Smooth muscle cell (in vitro differentiated cells): ENCODE measurements at regions not wholly inside any gene's neighbourhood (a gene's known extent, or its start where the extent isn't known, plus 50 kb on each side); places are given as distances from the start of the nearest gene placed in this dataset.

ENCODE experiments used
- DNase-seq: peaks from one replicate; lab custom pipeline; 2025; ENCODE audit not compliant: unreplicated experiment; lab: John Stamatoyannopoulos, UW
- H2AFZ ChIP-seq: fragments of 200-600 bp; sonication (generic); 2 replicates; pipeline ENCODE4 v1.6.0; 2016; ENCODE audit warnings: antibody characterized with exemption, low read depth, mild to moderate bottlenecking
- H3F3A ChIP-seq: fragments of 200-600 bp; sonication (generic); 2 replicates; pipeline ENCODE4 v1.6.0; 2017; ENCODE audit warnings: antibody characterized with exemption, low read depth
- H3K27ac ChIP-seq: fragments of 200-600 bp; sonication (generic); 2 replicates; pipeline ENCODE4 v1.5.1; 2016; ENCODE audit warnings: low read depth, mild to moderate bottlenecking
- H3K27me3 ChIP-seq: fragments of 200-600 bp; sonication (generic); 2 replicates; pipeline ENCODE4 v1.6.1; 2016; ENCODE audit warnings: low read depth, mild to moderate bottlenecking
- H3K36me3 ChIP-seq: fragments of 200-600 bp; sonication (generic); 2 replicates; pipeline ENCODE4 v1.5.1; 2016; ENCODE audit warnings: low read depth
- H3K4me1 ChIP-seq: fragments of 200-600 bp; sonication (generic); 2 replicates; pipeline ENCODE4 v1.5.1; 2016; ENCODE audit warnings: low read depth
- H3K4me2 ChIP-seq: fragments of 200-600 bp; sonication (generic); 2 replicates; pipeline ENCODE4 v1.6.0; 2016; ENCODE audit warnings: mild to moderate bottlenecking
- H3K4me3 ChIP-seq: fragments of 200-600 bp; sonication (generic); 2 replicates; pipeline ENCODE4 v1.5.1; 2016; ENCODE audit warnings: mild to moderate bottlenecking
- H3K79me2 ChIP-seq: fragments of 200-600 bp; sonication (generic); 2 replicates; pipeline ENCODE4 v1.6.0; 2016; ENCODE audit warnings: low read depth, mild to moderate bottlenecking
- H3K9ac ChIP-seq: fragments of 200-600 bp; sonication (generic); 2 replicates; pipeline ENCODE4 v1.6.0; 2016; ENCODE audit warnings: low read depth
- H3K9me3 ChIP-seq: fragments of 200-600 bp; sonication (generic); replicated peaks from 2 replicates; pipeline ENCODE4 v1.5.1; 2016; ENCODE audit warnings: low read depth
- H4K20me1 ChIP-seq: fragments of 200-600 bp; sonication (generic); 2 replicates; pipeline ENCODE4 v1.6.0; 2016; ENCODE audit warnings: low read depth
- WGBS: methylation state at CpG from one replicate; pipeline ENCODE4 v1.1.7; 2016; ENCODE audit warnings: low lambda C conversion rate; 5-methylcytosine and 5-hydroxymethylcytosine counted together
- TF ChIP-seq, protein P1 (sequence below): fragments of 200-600 bp; sonication (generic); IDR thresholded peaks from 2 replicates; pipeline ENCODE4 v1.5.1; 2017; ENCODE audit warnings: borderline replicate concordance, mild to moderate bottlenecking, antibody characterized with exemption; ENCODE audit not compliant: insufficient read depth, poor library complexity, severe bottlenecking

DNA sequence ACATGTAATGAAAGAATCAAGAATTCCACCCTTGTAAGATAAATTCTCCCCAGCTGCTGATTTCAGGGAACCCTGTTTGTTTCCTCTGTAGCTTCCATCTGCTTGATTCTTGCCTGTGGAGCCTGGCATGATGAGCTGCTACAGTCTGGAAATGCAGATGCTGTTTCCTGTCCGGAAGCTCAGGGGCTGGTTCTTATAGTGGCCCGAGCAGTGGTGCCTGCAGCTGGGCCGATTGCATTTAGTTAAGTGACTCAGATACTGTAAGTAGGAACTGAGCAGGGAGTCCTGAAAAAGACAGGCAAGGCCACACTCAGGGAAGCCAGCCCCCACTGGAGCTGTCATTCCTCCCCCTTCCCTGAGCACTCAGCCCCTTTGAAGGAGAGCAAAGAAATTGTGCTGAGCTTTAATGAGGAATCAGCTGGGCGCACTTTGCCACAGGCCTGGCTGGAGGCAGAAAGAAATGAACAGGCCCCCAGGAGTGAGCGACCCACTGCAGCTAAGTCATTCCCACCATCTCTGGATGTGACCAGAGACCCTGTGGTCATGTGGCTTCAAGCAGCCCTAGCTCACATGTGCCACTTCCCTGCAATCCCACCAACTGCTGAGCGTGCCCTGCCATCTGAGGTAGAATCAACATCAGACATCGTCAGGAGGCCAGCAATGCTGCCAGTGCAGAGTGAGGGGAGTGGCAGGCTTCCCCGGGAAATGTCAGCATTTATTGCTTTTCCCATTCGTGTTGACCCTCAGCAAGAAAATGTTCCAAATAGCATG lies 206.0 kb upstream of the WWC1 start:
- peaks cover 12% of the 10 kb centered on the region for H3F3A ChIP-seq
- no peak overlapping the region for H3K9ac ChIP-seq
- WGBS = 43% methylated on average over 9 of the region's 9 CpGs
- H3K4me3 ChIP-seq = no peak overlapping the region
- H3K4me1 ChIP-seq = peaks cover 10% of the 10 kb centered on the region
- H3K79me2 ChIP-seq = no peaks in the 10 kb centered on the region
- no peaks in the 10 kb centered on the region for H3K9me3 ChIP-seq
- no peaks in the 10 kb centered on the region for H4K20me1 ChIP-seq
- no peaks in the 10 kb centered on the region for H3K27me3 ChIP-seq
- no peaks in the 10 kb centered on the region for H3K36me3 ChIP-seq
- TF ChIP-seq, protein P1, sequence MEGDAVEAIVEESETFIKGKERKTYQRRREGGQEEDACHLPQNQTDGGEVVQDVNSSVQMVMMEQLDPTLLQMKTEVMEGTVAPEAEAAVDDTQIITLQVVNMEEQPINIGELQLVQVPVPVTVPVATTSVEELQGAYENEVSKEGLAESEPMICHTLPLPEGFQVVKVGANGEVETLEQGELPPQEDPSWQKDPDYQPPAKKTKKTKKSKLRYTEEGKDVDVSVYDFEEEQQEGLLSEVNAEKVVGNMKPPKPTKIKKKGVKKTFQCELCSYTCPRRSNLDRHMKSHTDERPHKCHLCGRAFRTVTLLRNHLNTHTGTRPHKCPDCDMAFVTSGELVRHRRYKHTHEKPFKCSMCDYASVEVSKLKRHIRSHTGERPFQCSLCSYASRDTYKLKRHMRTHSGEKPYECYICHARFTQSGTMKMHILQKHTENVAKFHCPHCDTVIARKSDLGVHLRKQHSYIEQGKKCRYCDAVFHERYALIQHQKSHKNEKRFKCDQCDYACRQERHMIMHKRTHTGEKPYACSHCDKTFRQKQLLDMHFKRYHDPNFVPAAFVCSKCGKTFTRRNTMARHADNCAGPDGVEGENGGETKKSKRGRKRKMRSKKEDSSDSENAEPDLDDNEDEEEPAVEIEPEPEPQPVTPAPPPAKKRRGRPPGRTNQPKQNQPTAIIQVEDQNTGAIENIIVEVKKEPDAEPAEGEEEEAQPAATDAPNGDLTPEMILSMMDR = no peak
- peak; percentile 23 for DNase-seq
- H3K27ac ChIP-seq = peak overlapping the region; percentile 45
- H2AFZ ChIP-seq = peak overlapping the region; percentile 35
- H3K4me2 ChIP-seq = peak overlapping the region; percentile 53

GRCh38 chr5:168086104-168086610 lies 205.3 kb upstream of the WWC1 start:
- Histone ChIP-seq H3K4me2 (peak overlapping the region; percentile 53), H4K20me1 (no peaks in the 10 kb centered on the region), H3K4me1 (peaks cover 10% of the 10 kb centered on the region), H3K9ac (no peak overlapping the region), H3K4me3 (no peak overlapping the region), H3K9me3 (no peaks in the 10 kb centered on the region), H3K79me2 (no peaks in the 10 kb centered on the region), H2AFZ (no peak overlapping the region), H3F3A (peaks cover 12% of the 10 kb centered on the region), H3K27ac (peak overlapping the region; percentile 42), H3K36me3 (no peaks in the 10 kb centered on the region), H3K27me3 (no peaks in the 10 kb centered on the region)
- 30% methylated on average over 11 of the region's 11 CpGs for WGBS
- peak; percentile 28 for DNase-seq
- TF ChIP-seq, protein P1 = no peak

DNA sequence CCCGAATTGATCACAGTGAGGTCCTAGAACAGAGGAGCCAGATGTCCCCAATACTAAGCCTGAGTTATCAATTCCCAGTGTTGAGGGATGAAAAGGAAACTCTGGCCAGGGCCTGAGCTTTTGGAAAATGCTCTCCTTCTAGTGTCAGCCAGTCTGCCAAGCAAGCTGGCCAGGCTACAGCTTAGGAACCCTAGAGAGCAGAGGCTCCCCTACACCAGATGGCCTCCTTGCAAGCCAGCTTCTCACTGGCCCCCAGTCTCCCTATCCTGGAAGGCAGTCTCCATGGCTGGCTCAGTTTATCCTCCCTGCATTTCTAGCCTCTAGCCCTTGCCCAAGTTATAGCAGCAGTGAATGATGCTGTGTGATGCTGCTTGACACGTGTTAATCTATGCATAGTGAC lies 204.7 kb upstream of the WWC1 start:
- no peaks in the 10 kb centered on the region for H4K20me1 ChIP-seq
- H3K9ac ChIP-seq = no peak overlapping the region
- no peak overlapping the region for H3K4me3 ChIP-seq
- no peaks in the 10 kb centered on the region for H3K36me3 ChIP-seq
- no peak overlapping the region for H2AFZ ChIP-seq
- H3K27ac ChIP-seq = no peak overlapping the region
- TF ChIP-seq, protein P1 = no peak
- H3K4me1 ChIP-seq = peaks cover 10% of the 10 kb centered on the region
- H3F3A ChIP-seq = peaks cover 12% of the 10 kb centered on the region
- H3K4me2 ChIP-seq = no peak overlapping the region
- no peaks in the 10 kb centered on the region for H3K9me3 ChIP-seq
- no peak for DNase-seq
- 93% methylated on average over 2 of the region's 2 CpGs for WGBS
- no peaks in the 10 kb centered on the region for H3K27me3 ChIP-seq
- H3K79me2 ChIP-seq = no peaks in the 10 kb centered on the region
